Pancreas (tissue), 10 donors: ENCODE measurements at regions not wholly inside any gene's neighbourhood (a gene's known extent, or its start where the extent isn't known, plus 50 kb on each side); places are given as distances from the start of the nearest gene placed in this dataset.

ENCODE experiments used
- ATAC-seq, 4 donors: fragments of 200-7000 bp; cut with Tn5 transposase; one replicate each; pipeline versions ENCODE4 v1.8.0 to v1.9.1; 2020; ENCODE audit warnings: mild to moderate bottlenecking in 4 of 4, moderate library complexity in 4 of 4
- DNase-seq, 6 donors: peaks; one replicate each; pipeline ENCODE4 v3.0.0-alpha.2; 2020
- FAIRE-seq: peaks from 2 replicates; lab custom pipeline; 2012; peaks lifted over from hg19 to GRCh38; lab: Jason Lieb, UNC
- H3K27ac ChIP-seq, 4 donors: fragments of 200-600 bp; sonication (generic); 1 replicate in 3 of 4; 2 replicates in 1 of 4; pipeline versions ENCODE4 v1.5.0 to v1.8.0; 2020
- H3K27me3 ChIP-seq, 4 donors: fragments of 200-600 bp; one replicate each; pipeline ENCODE4 v1.8.0; 2021
- H3K36me3 ChIP-seq, 3 donors: fragments of 200-600 bp; sonication (generic) in 1 of 3; one replicate each; pipeline versions ENCODE4 v1.5.0 to v1.8.0; 2020 to 2021
- H3K4me1 ChIP-seq, 3 donors: fragments of 200-600 bp; one replicate each; pipeline ENCODE4 v1.8.0; 2021
- H3K4me3 ChIP-seq, 4 donors: fragments of 200-600 bp; sonication (generic) in 2 of 4; one replicate each; pipeline versions ENCODE4 v1.5.0 to v1.8.0; 2020 to 2021
- H3K9me3 ChIP-seq, 4 donors: fragments of 200-600 bp; one replicate each; pipeline ENCODE4 v1.8.0; 2021
- CTCF ChIP-seq, 4 donors: fragments of 200-600 bp; sonication (generic) in 3 of 4; IDR thresholded peaks; one replicate each; pipeline versions ENCODE4 v1.5.0 to v1.8.0; 2021; ENCODE audit warnings: antibody characterized with exemption in 4 of 4
- WGBS, 2 donors: extraction: QIAGEN DNeasy Blood & Tissue Kit; methylation state at CpG; one replicate each; pipeline ENCODE4 v1.1.7; 2013; 5-methylcytosine and 5-hydroxymethylcytosine counted together
- intact Hi-C, 3 donors: fragments of 100-400 bp; cut with DNase I; formaldehyde crosslinking; loops; one replicate each; pipeline versions ENCODE4 v1.11.1 to v1.14.2; 2022
- donor health status: healthy with polysubstance abuse.
- donor health status: DM: no; HTN: no; CAD: no; lungs with moderate emphysema.
- donor health status: DM: no; HTN: no; CAD: no.
- donor health status: control.
- donor health status: control.
- donor health status: Bipolar disorder and iron deficiency.
- donor health status: DM: yes; HTN: yes; CAD: no.
- donor health status: DM: no; HTN: no; CAD: no.
- donor health status: DM: no; HTN: no; CAD: no.
- donor health status: DM: yes; HTN: yes; CAD: no.

- Histone ChIP-seq H3K27me3 (no peaks in the 10 kb centered on the region), H3K4me1 (no peaks in the 10 kb centered on the region), H3K4me3 (no peak overlapping the region), H3K36me3 (no peaks in the 10 kb centered on the region), H3K27ac (no peak overlapping the region), H3K9me3 (no peaks in the 10 kb centered on the region)
- intact Hi-C loops: loop anchor here in 1 of 3 donors (10.0 kb wide), 1 partner anchor 475 kb away; no protein-coding TSS in a partner anchor
- FAIRE-seq (peak; percentile 61), ATAC-seq (no peak), DNase-seq (no peak)
- no peak for TF ChIP-seq CTCF (IDR thresholded peaks at IDR 0.05)
Observed at GRCh38 chr12:11569716-11570115, 79.8 kb upstream of the ETV6 start.

GRCh38 chr12:11573880-11574279, 75.6 kb upstream of the ETV6 start:
- Histone ChIP-seq H3K36me3 (no peaks in the 10 kb centered on the region), H3K4me1 (no peaks in the 10 kb centered on the region), H3K27ac (no peak overlapping the region), H3K27me3 (no peaks in the 10 kb centered on the region), H3K9me3 (no peaks in the 10 kb centered on the region), H3K4me3 (no peak overlapping the region)
- WGBS, 2 donors: 90 to 92% methylated on average over 2 of the region's 2 CpGs
- FAIRE-seq: no peak
- TF ChIP-seq CTCF (IDR thresholded peaks at IDR 0.05): no peak
- DNase-seq: no peak
- no peak for ATAC-seq
- intact Hi-C loops: loop anchor here in 1 of 3 donors (10.0 kb wide), 1 partner anchor 471 kb away; no protein-coding TSS in a partner anchor

GRCh38 chr12:11576104-11576503, 73.4 kb upstream of the ETV6 start:
- H3K4me1 ChIP-seq: no peaks in the 10 kb centered on the region
- DNase-seq: no peak
- TF ChIP-seq CTCF (IDR thresholded peaks at IDR 0.05): no peak
- H3K27me3 ChIP-seq: no peaks in the 10 kb centered on the region
- intact Hi-C loops: loop anchor here in 1 of 3 donors (10.0 kb wide), 1 partner anchor 469 kb away; no protein-coding TSS in a partner anchor
- H3K27ac ChIP-seq: no peak overlapping the region
- ATAC-seq: no peak
- no peaks in the 10 kb centered on the region for H3K36me3 ChIP-seq
- WGBS, 2 donors: 89 to 96% methylated on average over 1 of the region's 1 CpG
- no peak overlapping the region for H3K4me3 ChIP-seq
- H3K9me3 ChIP-seq: no peaks in the 10 kb centered on the region
- FAIRE-seq: no peak

- Histone ChIP-seq H3K36me3 (no peaks in the 10 kb centered on the region), H3K4me1 (no peaks in the 10 kb centered on the region), H3K4me3 (no peak overlapping the region), H3K27me3 (no peaks in the 10 kb centered on the region), H3K9me3 (no peaks in the 10 kb centered on the region), H3K27ac (no peak overlapping the region)
- FAIRE-seq (no peak), DNase-seq (no peak), ATAC-seq (no peak)
- TF ChIP-seq CTCF (IDR thresholded peaks at IDR 0.05): no peak
- WGBS, 2 donors: 78 to 82% methylated on average over 4 of the region's 4 CpGs
- intact Hi-C loops: loop anchor here in 1 of 3 donors (10.0 kb wide), 1 partner anchor 467 kb away; no protein-coding TSS in a partner anchor
Observed at GRCh38 chr12:11577658-11578260, 71.7 kb upstream of the ETV6 start.

GRCh38 chr12:11578461-11578993, 70.9 kb upstream of the ETV6 start:
- no peak overlapping the region for H3K4me3 ChIP-seq
- ATAC-seq: no peak
- no peak for TF ChIP-seq CTCF (IDR thresholded peaks at IDR 0.05)
- no peaks in the 10 kb centered on the region for H3K9me3 ChIP-seq
- FAIRE-seq: no peak
- no peaks in the 10 kb centered on the region for H3K27me3 ChIP-seq
- 85 to 92% methylated on average over 3 of the region's 3 CpGs for WGBS, 2 donors
- H3K36me3 ChIP-seq: no peaks in the 10 kb centered on the region
- no peaks in the 10 kb centered on the region for H3K4me1 ChIP-seq
- no peak overlapping the region for H3K27ac ChIP-seq
- intact Hi-C loops: loop anchor here in 1 of 3 donors (10.0 kb wide), 1 partner anchor 466 kb away; no protein-coding TSS in a partner anchor
- DNase-seq: no peak
